ENCODE measurements at regions not wholly inside any gene's neighbourhood (a gene's known extent, or its start where the extent isn't known, plus 50 kb on each side); places are given as distances from the start of the nearest gene placed in this dataset.

GRCh38 chr4:67037504-67038227 lies 507.6 kb downstream of the CENPC start:
- peak in 4 of 8 experiments; percentile 27 to 84 (median 60) for ATAC-seq (replicated peaks in 6 of 8)
- H3K27ac ChIP-seq: no peak overlapping the region
- H3K4me1 ChIP-seq (replicated peaks in 1 of 2): peaks cover 9 to 11% of the 10 kb centered on the region in 2 donors
- no peak overlapping the region for H3K4me3 ChIP-seq
- in situ Hi-C loops (cut with MboI; ENCODE audit: low pct_unique_long_range_greater_than_20kb in 2 of 9, low sequenced_read_pairs in 9 of 9, unreplicated experiment in 9 of 9): no loop called here

DNA sequence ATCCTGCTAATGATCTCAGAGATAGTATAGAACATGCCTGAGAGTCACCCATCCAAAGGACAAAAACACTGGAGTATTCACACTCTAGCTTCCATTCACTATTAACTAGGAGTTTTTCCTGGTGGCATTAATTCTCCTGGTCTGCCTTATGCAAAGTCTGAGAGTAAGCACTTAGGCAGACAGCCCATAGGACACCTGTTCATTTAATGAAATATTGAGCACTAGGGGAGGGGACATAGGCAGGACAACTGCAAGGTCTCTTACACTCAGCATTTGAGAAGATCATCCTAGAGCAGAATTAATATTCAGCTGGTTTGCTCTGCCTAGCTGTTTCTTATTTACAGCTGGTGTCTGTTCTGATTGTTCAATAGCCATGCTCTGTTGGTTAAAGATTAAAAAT lies 508.5 kb downstream of the CENPC start:
- Histone ChIP-seq H3K4me1 (replicated peaks in 1 of 2) (peaks cover 9 to 11% of the 10 kb centered on the region in 2 donors), H3K4me3 (no peak overlapping the region), H3K27ac (no peak overlapping the region)
- in situ Hi-C loops (cut with MboI; ENCODE audit: low pct_unique_long_range_greater_than_20kb in 2 of 9, low sequenced_read_pairs in 9 of 9, unreplicated experiment in 9 of 9): no loop called here
- no peak for ATAC-seq (replicated peaks in 6 of 8)

- Histone ChIP-seq H3K27ac (no peak overlapping the region), H3K4me1 (replicated peaks in 1 of 2) (peaks cover 9 to 11% of the 10 kb centered on the region in 2 donors), H3K4me3 (no peak overlapping the region)
- in situ Hi-C loops (cut with MboI; ENCODE audit: low pct_unique_long_range_greater_than_20kb in 2 of 9, low sequenced_read_pairs in 9 of 9, unreplicated experiment in 9 of 9): no loop called here
- no peak for ATAC-seq (replicated peaks in 6 of 8)
- 0 to 60% methylated on average over 1 of the region's 1 CpG; no CpG with 5 or more reads in 8 of the 10 experiments for WGBS, 10 experiments
Observed at GRCh38 chr4:67035986-67036385, 509.3 kb downstream of the CENPC start.

DNA sequence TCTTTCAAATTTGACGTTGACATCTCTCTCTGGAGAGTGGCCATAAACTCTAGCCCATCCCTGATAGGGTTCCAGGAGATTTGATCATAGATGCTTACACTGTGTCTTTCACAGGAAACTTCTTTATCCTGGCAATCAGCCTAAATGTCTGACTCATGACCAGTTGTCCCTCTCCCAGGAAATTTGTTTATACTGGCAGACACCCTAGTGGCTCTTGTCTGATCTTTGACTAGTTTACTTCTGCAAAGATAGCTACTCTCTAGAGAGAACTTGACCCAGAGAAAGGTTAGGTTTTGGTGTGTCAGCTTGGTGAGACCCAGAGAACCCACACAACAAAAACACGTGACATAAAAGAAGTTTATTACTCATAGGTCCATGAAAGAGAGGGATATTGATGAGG lies 509.8 kb downstream of the CENPC start:
- peaks cover 9 to 11% of the 10 kb centered on the region in 2 donors for H3K4me1 ChIP-seq (replicated peaks in 1 of 2)
- WGBS, 10 experiments: 0 to 80% (median 40%) methylated on average over 1 of the region's 2 CpGs; no CpG with 5 or more reads in 5 of the 10 experiments
- in situ Hi-C loops (cut with MboI; ENCODE audit: low pct_unique_long_range_greater_than_20kb in 2 of 9, low sequenced_read_pairs in 9 of 9, unreplicated experiment in 9 of 9): no loop called here
- H3K27ac ChIP-seq: no peak overlapping the region
- ATAC-seq (replicated peaks in 6 of 8): peak in 3 of 8 experiments; percentile 45 to 85 (median 63)
- H3K4me3 ChIP-seq: no peak overlapping the region

DNA sequence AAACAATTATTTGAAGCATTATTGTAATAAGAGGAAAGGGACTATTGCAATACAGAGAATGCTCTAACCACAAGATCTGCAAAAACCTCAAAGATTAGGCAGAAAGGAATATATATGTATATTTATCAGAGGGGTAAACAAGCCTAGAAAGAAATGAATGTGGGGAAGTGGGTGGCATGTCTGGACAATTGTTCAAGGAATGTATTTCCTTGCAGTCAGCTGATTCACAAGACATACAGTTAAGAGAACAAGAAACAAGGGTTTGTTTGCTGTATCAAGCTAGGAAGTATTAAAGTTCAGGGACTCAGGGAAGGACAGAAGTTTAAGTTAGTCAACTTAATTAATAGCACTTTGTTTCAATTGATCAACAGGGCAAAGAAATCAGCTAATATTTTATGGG lies 514.7 kb downstream of the CENPC start:
- in situ Hi-C loops (cut with MboI; ENCODE audit: low pct_unique_long_range_greater_than_20kb in 2 of 9, low sequenced_read_pairs in 9 of 9, unreplicated experiment in 9 of 9): no loop called here
- no peak for ATAC-seq (replicated peaks in 6 of 8)

GRCh38 chr4:67020438-67020797 lies 524.9 kb downstream of the CENPC start:
- Histone ChIP-seq H3K27ac (no peak overlapping the region), H3K4me3 (no peak overlapping the region), H3K4me1 (replicated peaks in 1 of 2) (peaks cover 0 to 5% of the 10 kb centered on the region in 2 donors)
- in situ Hi-C loops (cut with MboI; ENCODE audit: low pct_unique_long_range_greater_than_20kb in 2 of 9, low sequenced_read_pairs in 9 of 9, unreplicated experiment in 9 of 9): no loop called here
- no peak for ATAC-seq (replicated peaks in 6 of 8)
- 0 to 100% methylated on average over 1 of the region's 1 CpG; no CpG with 5 or more reads in 8 of the 10 experiments for WGBS, 10 experiments

More for the DNA sequence above, 514.7 kb downstream of the CENPC start:
- H3K27ac ChIP-seq: no peak overlapping the region
- no peaks in the 10 kb centered on the region for H3K4me1 ChIP-seq (replicated peaks in 1 of 2)
- H3K4me3 ChIP-seq: no peak overlapping the region

GRCh38 chr4:67019686-67020437 lies 525.4 kb downstream of the CENPC start:
- in situ Hi-C loops (cut with MboI; ENCODE audit: low pct_unique_long_range_greater_than_20kb in 2 of 9, low sequenced_read_pairs in 9 of 9, unreplicated experiment in 9 of 9): no loop called here
- WGBS, 10 experiments: 0 to 94% (median 45%) methylated on average over 1 to 3 of the region's 3 CpGs; no CpG with 5 or more reads in 2 of the 10 experiments
- H3K27ac ChIP-seq: no peak overlapping the region

DNA sequence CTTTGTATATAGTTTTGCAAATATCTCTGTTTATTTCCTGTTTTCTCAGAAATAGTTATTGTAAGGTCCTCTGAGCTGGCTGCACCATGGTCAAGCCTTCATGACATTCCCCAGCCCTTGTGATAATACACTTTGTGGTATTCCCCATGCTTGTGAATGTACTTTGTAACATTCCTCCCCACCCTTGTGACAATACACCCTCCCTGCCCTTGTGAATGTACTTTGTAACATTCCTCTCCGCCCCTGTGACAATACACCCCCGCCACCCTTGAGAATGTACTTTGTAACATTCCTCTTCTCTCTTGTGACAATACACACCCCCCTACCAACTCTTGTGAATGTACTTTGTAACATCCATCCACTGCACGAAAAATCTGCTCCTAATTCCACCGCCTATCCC lies 530.7 kb downstream of the CENPC start:
- Histone ChIP-seq H3K4me1 (replicated peaks in 1 of 2) (no peaks in the 10 kb centered on the region), H3K4me3 (no peak overlapping the region), H3K27ac (no peak overlapping the region)
- 0 to 100% (median 83%) methylated on average over 1 to 4 of the region's 4 CpGs; no CpG with 5 or more reads in 2 of the 10 experiments for WGBS, 10 experiments
- in situ Hi-C loops (cut with MboI; ENCODE audit: low pct_unique_long_range_greater_than_20kb in 2 of 9, low sequenced_read_pairs in 9 of 9, unreplicated experiment in 9 of 9): no loop called here
- ATAC-seq (replicated peaks in 6 of 8): no peak

More at GRCh38 chr4:67019686-67020437, 525.4 kb downstream of the CENPC start:
- Histone ChIP-seq H3K4me3 (no peak overlapping the region), H3K4me1 (replicated peaks in 1 of 2) (peaks cover 0 to 5% of the 10 kb centered on the region in 2 donors)
- no peak for ATAC-seq (replicated peaks in 6 of 8)

DNA sequence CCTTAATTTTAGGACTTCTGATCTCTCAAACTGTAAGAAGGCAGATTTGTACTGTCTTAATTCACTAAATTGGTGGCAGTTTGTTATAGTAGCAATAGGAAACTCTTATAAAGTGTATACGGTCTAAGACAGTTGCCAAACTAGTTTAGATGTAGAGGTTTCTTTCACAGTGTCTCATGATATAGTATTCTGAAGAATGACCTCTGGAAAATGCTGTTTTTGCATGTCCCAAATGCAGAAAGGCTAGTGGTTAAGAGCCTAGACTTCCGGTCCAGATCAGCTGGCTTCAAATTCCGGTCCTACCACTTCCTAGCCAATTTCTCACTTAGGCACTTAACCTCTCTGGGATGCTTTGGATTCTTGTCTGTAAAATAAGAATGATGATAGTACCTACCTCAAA lies 538.5 kb downstream of the CENPC start:
- no peak for ATAC-seq (replicated peaks in 6 of 8)
- Histone ChIP-seq H3K27ac (no peak overlapping the region), H3K4me3 (no peak overlapping the region), H3K4me1 (replicated peaks in 1 of 2) (no peaks in the 10 kb centered on the region)
- WGBS, 10 experiments: 20 to 92% (median 79%) methylated on average over 1 to 3 of the region's 3 CpGs; no CpG with 5 or more reads in 3 of the 10 experiments
- in situ Hi-C loops (cut with MboI; ENCODE audit: low pct_unique_long_range_greater_than_20kb in 2 of 9, low sequenced_read_pairs in 9 of 9, unreplicated experiment in 9 of 9): no loop called here

DNA sequence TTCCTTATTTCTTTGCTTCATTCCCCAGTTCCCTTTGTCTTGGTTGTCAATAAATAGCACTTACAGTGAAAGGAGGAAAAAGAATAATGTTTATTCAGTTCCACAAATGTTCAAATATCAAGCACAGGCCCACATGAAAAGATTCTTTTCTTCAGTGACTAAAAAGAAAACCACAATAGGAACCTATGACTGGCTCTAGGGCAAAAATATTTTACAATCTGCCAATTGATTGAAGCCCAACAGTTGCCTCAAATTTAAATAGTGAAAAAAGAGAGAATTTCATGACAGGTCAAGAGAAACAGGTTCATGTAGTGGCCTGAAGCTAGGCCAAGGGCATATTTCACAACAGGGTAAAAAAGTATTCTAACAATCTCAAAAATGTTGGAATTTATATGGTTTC lies 553.8 kb downstream of the CENPC start:
- in situ Hi-C loops (cut with MboI; ENCODE audit: low pct_unique_long_range_greater_than_20kb in 2 of 9, low sequenced_read_pairs in 9 of 9, unreplicated experiment in 9 of 9): no loop called here

DNA sequence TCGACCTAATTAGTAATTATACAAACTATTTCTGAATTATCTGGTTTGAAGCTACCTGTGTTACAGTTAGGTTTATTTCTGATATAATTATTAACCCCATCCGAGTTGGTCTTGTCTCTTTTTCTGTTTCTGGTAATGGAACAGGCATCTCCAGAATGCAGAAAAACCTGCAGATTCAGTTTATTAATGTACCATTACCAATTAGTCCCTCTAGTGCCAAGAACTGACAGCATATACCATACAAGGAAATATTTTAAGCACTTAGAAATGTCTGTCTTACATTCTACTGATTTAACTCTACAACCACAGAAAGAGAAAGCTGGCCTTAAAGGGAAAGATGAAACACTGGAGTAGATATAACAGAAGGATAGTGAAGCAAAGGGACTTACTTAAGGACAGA lies 570.6 kb downstream of the CENPC start:
- peaks cover 5 to 10% of the 10 kb centered on the region in 2 donors for H3K4me1 ChIP-seq (replicated peaks in 1 of 2)
- H3K4me3 ChIP-seq: no peak overlapping the region
- no peak for ATAC-seq (replicated peaks in 6 of 8)
- H3K27ac ChIP-seq: no peak overlapping the region
- in situ Hi-C loops (cut with MboI; ENCODE audit: low pct_unique_long_range_greater_than_20kb in 2 of 9, low sequenced_read_pairs in 9 of 9, unreplicated experiment in 9 of 9): no loop called here
- WGBS, 10 experiments: 0 to 86% (median 67%) methylated on average over 1 to 2 of the region's 2 CpGs

More for the DNA sequence above, 553.8 kb downstream of the CENPC start:
- no peak for ATAC-seq (replicated peaks in 6 of 8)
- Histone ChIP-seq H3K4me3 (no peak overlapping the region), H3K4me1 (replicated peaks in 1 of 2) (no peaks in the 10 kb centered on the region), H3K27ac (no peak overlapping the region)

GRCh38 chr4:66972087-66972486 lies 573.2 kb downstream of the CENPC start:
- Histone ChIP-seq H3K4me1 (replicated peaks in 1 of 2) (peaks cover 0 to 3% of the 10 kb centered on the region in 2 donors), H3K4me3 (no peak overlapping the region), H3K27ac (no peak overlapping the region)
- no peak for ATAC-seq (replicated peaks in 6 of 8)
- 0 to 100% (median 85%) methylated on average over 1 to 2 of the region's 2 CpGs for WGBS, 10 experiments
- in situ Hi-C loops (cut with MboI; ENCODE audit: low pct_unique_long_range_greater_than_20kb in 2 of 9, low sequenced_read_pairs in 9 of 9, unreplicated experiment in 9 of 9): no loop called here

GRCh38 chr4:66964467-66964866 lies 580.8 kb downstream of the CENPC start:
- WGBS, 10 experiments: 0 to 100% (median 93%) methylated on average over 1 of the region's 1 CpG; no CpG with 5 or more reads in 4 of the 10 experiments
- ATAC-seq (replicated peaks in 6 of 8): no peak
- no peaks in the 10 kb centered on the region for H3K4me1 ChIP-seq (replicated peaks in 1 of 2)
- no peak overlapping the region for H3K4me3 ChIP-seq
- in situ Hi-C loops (cut with MboI; ENCODE audit: low pct_unique_long_range_greater_than_20kb in 2 of 9, low sequenced_read_pairs in 9 of 9, unreplicated experiment in 9 of 9): no loop called here
- no peak overlapping the region for H3K27ac ChIP-seq

- peak in 3 of 8 experiments; percentile 19 to 80 (median 77) for ATAC-seq (replicated peaks in 6 of 8)
- H3K27ac ChIP-seq: no peak overlapping the region
- in situ Hi-C loops (cut with MboI; ENCODE audit: low pct_unique_long_range_greater_than_20kb in 2 of 9, low sequenced_read_pairs in 9 of 9, unreplicated experiment in 9 of 9): no loop called here
- H3K4me1 ChIP-seq (replicated peaks in 1 of 2): no peaks in the 10 kb centered on the region
- no peak overlapping the region for H3K4me3 ChIP-seq
- 0 to 60% (median 31%) methylated on average over 2 to 3 of the region's 3 CpGs for WGBS, 10 experiments
Observed at GRCh38 chr4:66963084-66963483, 582.2 kb downstream of the CENPC start.

Measured in motor neuron (in vitro differentiated cells).